H9 (cell line): ENCODE measurements at regions not wholly inside any gene's neighbourhood (a gene's known extent, or its start where the extent isn't known, plus 50 kb on each side); places are given as distances from the start of the nearest gene placed in this dataset.

Source experiments
- DNase-seq: peaks from one replicate; pipeline ENCODE4 v3.0.0-alpha.2; 2017
- H2AFZ ChIP-seq: one replicate; pipeline ENCODE4 v1.6.1; 2013; ENCODE audit warnings: mild to moderate bottlenecking, low read length, control low read depth, moderate library complexity
- H2AK5ac ChIP-seq: 2 replicates; pipeline ENCODE4 v1.6.1; 2013; ENCODE audit warnings: low read length, control low read depth, mixed read lengths; ENCODE audit not compliant: insufficient read length
- H2BK120ac ChIP-seq: one replicate; pipeline ENCODE4 v1.6.1; 2013; ENCODE audit warnings: low read depth, mild to moderate bottlenecking, low read length, control low read depth, inconsistent platforms; ENCODE audit not compliant: poor library complexity, severe bottlenecking
- H2BK12ac ChIP-seq: 2 replicates; pipeline ENCODE4 v1.6.1; 2013; ENCODE audit warnings: low read length, control low read depth, mixed read lengths, low read depth; ENCODE audit not compliant: insufficient read length
- H2BK15ac ChIP-seq: 2 replicates; pipeline ENCODE4 v1.6.1; 2013; ENCODE audit warnings: low read depth, low read length, control low read depth
- H2BK20ac ChIP-seq: one replicate; pipeline ENCODE4 v1.6.1; 2013; ENCODE audit warnings: low read depth, mild to moderate bottlenecking, low read length, control low read depth, inconsistent platforms; ENCODE audit not compliant: poor library complexity, severe bottlenecking
- H2BK5ac ChIP-seq: 2 replicates; pipeline ENCODE4 v1.6.1; 2013; ENCODE audit warnings: low read length, control low read depth, mixed read lengths; ENCODE audit not compliant: insufficient read length
- H3K14ac ChIP-seq: 2 replicates; pipeline ENCODE4 v1.6.1; 2013; ENCODE audit warnings: low read length, control low read depth; ENCODE audit not compliant: insufficient read depth
- H3K18ac ChIP-seq: 2 replicates; pipeline ENCODE4 v1.6.1; 2013; ENCODE audit warnings: low read depth, mild to moderate bottlenecking, mixed read lengths, low read length, control low read depth; ENCODE audit not compliant: insufficient read length
- H3K23ac ChIP-seq: 2 replicates; pipeline ENCODE4 v1.6.1; 2013; ENCODE audit warnings: low read length, control low read depth, mixed read lengths, low read depth; ENCODE audit not compliant: insufficient read length
- H3K23me2 ChIP-seq: 2 replicates; pipeline ENCODE4 v1.6.1; 2013; ENCODE audit warnings: low read depth, mild to moderate bottlenecking, mixed read lengths, low read length, control low read depth; ENCODE audit not compliant: insufficient read length, poor library complexity, severe bottlenecking
- H3K27ac ChIP-seq: 2 replicates; pipeline ENCODE4 v1.5.1; 2013; ENCODE audit warnings: low read length, control low read depth, mixed read lengths, low read depth; ENCODE audit not compliant: insufficient read length
- H3K27me3 ChIP-seq: 2 replicates; pipeline ENCODE4 v1.6.1; 2013; ENCODE audit warnings: low read length, control low read depth, inconsistent platforms; ENCODE audit not compliant: insufficient read depth
- H3K4ac ChIP-seq: 2 replicates; pipeline ENCODE4 v1.6.1; 2013; ENCODE audit warnings: low read depth, mild to moderate bottlenecking, control low read depth, inconsistent platforms, low read length, moderate library complexity
- H3K4me1 ChIP-seq: 2 replicates; pipeline ENCODE4 v1.6.1; 2013; ENCODE audit warnings: low read length, control low read depth, inconsistent platforms; ENCODE audit not compliant: insufficient read depth
- H3K4me2 ChIP-seq: 2 replicates; pipeline ENCODE4 v1.6.1; 2013; ENCODE audit warnings: low read length, control low read depth, mixed read lengths; ENCODE audit not compliant: insufficient read length, insufficient read depth
- H3K56ac ChIP-seq: 2 replicates; pipeline ENCODE4 v1.6.1; 2013; ENCODE audit warnings: low read depth, mild to moderate bottlenecking, mixed read lengths, low read length, control low read depth; ENCODE audit not compliant: insufficient read length
- H3K79me1 ChIP-seq: 2 replicates; pipeline ENCODE4 v1.6.1; 2013; ENCODE audit warnings: low read depth, mild to moderate bottlenecking, moderate library complexity, low read length, control low read depth, inconsistent platforms; ENCODE audit not compliant: insufficient read depth, poor library complexity, severe bottlenecking
- H3K79me2 ChIP-seq: 2 replicates; pipeline ENCODE4 v1.6.1; 2013; ENCODE audit warnings: low read length, control low read depth, inconsistent platforms; ENCODE audit not compliant: insufficient read depth
- H3K9ac ChIP-seq: 2 replicates; pipeline ENCODE4 v1.6.1; 2013; ENCODE audit warnings: low read length, control low read depth, mixed read lengths; ENCODE audit not compliant: insufficient read length; ENCODE audit errors: extremely low read depth
- H3K9me3 ChIP-seq: one replicate; pipeline ENCODE4 v1.6.1; 2013; ENCODE audit warnings: low read depth, low read length, inconsistent platforms; ENCODE audit not compliant: control insufficient read depth
- H3T11ph ChIP-seq: one replicate; pipeline ENCODE4 v1.6.1; 2013; ENCODE audit warnings: mild to moderate bottlenecking, low read length, control low read depth, inconsistent platforms
- H4K20me1 ChIP-seq: one replicate; pipeline ENCODE4 v1.6.1; 2013; ENCODE audit not compliant: control insufficient read depth, insufficient read length, insufficient read depth
- H4K5ac ChIP-seq: 2 replicates; pipeline ENCODE4 v1.6.1; 2013; ENCODE audit warnings: low read depth, mild to moderate bottlenecking, mixed read lengths, low read length, control low read depth; ENCODE audit not compliant: insufficient read length
- H4K8ac ChIP-seq: replicated peaks from 2 replicates; pipeline ENCODE4 v1.6.1; 2013; ENCODE audit warnings: low read length, control low read depth, mixed read lengths, low read depth; ENCODE audit not compliant: insufficient read length
- H4K91ac ChIP-seq: 2 replicates; pipeline ENCODE4 v1.6.1; 2013; ENCODE audit warnings: low read depth, mild to moderate bottlenecking, moderate library complexity, mixed read lengths, low read length, control low read depth; ENCODE audit not compliant: insufficient read length
- H3K27ac Mint-ChIP-seq, 3 experiments: 2 replicates in 2 of 3; 3 replicates in 1 of 3; pipeline ENCODE4 v1.8.0; 2020 to 2021; ENCODE audit warnings: mixed read lengths in 3 of 3, mild to moderate bottlenecking in 1 of 3, moderate library complexity in 1 of 3
- H3K27me3 Mint-ChIP-seq: 2 replicates; pipeline ENCODE4 v1.8.0; 2021; ENCODE audit warnings: low read depth, mild to moderate bottlenecking, moderate library complexity, mixed read lengths
- H3K36me3 Mint-ChIP-seq, 3 experiments: 2 replicates in 2 of 3; 3 replicates in 1 of 3; pipeline ENCODE4 v1.8.0; 2020 to 2021; ENCODE audit warnings: low read depth in 3 of 3, mixed read lengths in 3 of 3; ENCODE audit not compliant: insufficient read depth in 1 of 3
- H3K4me1 Mint-ChIP-seq, 2 experiments: 2 replicates each; pipeline ENCODE4 v1.8.0; 2020; ENCODE audit warnings: mixed read lengths in 2 of 2
- H3K4me3 Mint-ChIP-seq, 2 experiments: 2 replicates in 1 of 2; 3 replicates in 1 of 2; pipeline ENCODE4 v1.8.0; 2020 to 2021; ENCODE audit warnings: mild to moderate bottlenecking in 2 of 2, mixed read lengths in 2 of 2, moderate library complexity in 1 of 2
- H3K9me3 Mint-ChIP-seq, 2 experiments: 2 replicates in 1 of 2; 3 replicates in 1 of 2; pipeline ENCODE4 v1.8.0; 2020; ENCODE audit warnings: mild to moderate bottlenecking in 2 of 2, mixed read lengths in 2 of 2, moderate library complexity in 1 of 2
- CTCF ChIP-seq: fragments of 200-600 bp; sonication (generic); conservative IDR thresholded peaks from 3 replicates; pipeline ENCODE4 v1.8.0; 2021; ENCODE audit warnings: antibody characterized with exemption, mild to moderate bottlenecking
- WGBS: extraction: QIAGEN DNeasy Blood & Tissue Kit; methylation state at CpG from one replicate; pipeline ENCODE4 v1.1.7; 2013; ENCODE audit warnings: missing lambda C conversion rate, low lambda C conversion rate, mixed read lengths; ENCODE audit not compliant: insufficient read length; ENCODE audit errors: extremely low coverage; 5-methylcytosine and 5-hydroxymethylcytosine counted together

GRCh38 chr6:150690681-150691080, 91.0 kb downstream of the PLEKHG1 start:
- Histone ChIP-seq H3K4ac (no peak overlapping the region), H2AK5ac (no peak overlapping the region), H3T11ph (no peak overlapping the region), H3K79me1 (no peaks in the 10 kb centered on the region), H3K4me1 (no peaks in the 10 kb centered on the region), H2BK5ac (no peak overlapping the region), H2BK12ac (no peak overlapping the region), H2AFZ (no peak overlapping the region), H3K27ac (no peak overlapping the region), H4K8ac (no peak overlapping the region), H3K9ac (no peak overlapping the region), H3K9me3 (no peaks in the 10 kb centered on the region), H3K14ac (no peak overlapping the region), H3K23ac (no peak overlapping the region), H4K20me1 (no peaks in the 10 kb centered on the region), H2BK15ac (no peak overlapping the region), H2BK20ac (no peak overlapping the region), H3K18ac (no peak overlapping the region), H4K5ac (no peak overlapping the region), H3K27me3 (no peaks in the 10 kb centered on the region), H2BK120ac (no peak overlapping the region), H3K56ac (no peak overlapping the region), H3K4me2 (no peak overlapping the region), H3K23me2 (no peaks in the 10 kb centered on the region), H3K79me2 (no peaks in the 10 kb centered on the region), H4K91ac (no peak overlapping the region)
- Mint-ChIP-seq H3K27ac (peak overlapping the region in 1 of 3 experiments; percentile 71; a peak in 2 of 7 replicates), H3K27me3 (no peaks in the 10 kb centered on the region), H3K9me3 (no peaks in the 10 kb centered on the region), H3K4me3 (no peak overlapping the region), H3K36me3 (no peaks in the 10 kb centered on the region), H3K4me1 (peaks cover 3 to 10% of the 10 kb centered on the region in 2 experiments; a peak in 3 of 4 replicates)
- no peak for DNase-seq
- no peak for TF ChIP-seq CTCF
- no CpG with 5 or more reads among the region's 6 CpGs for WGBS
